ENCODE measurements at regions not wholly inside any gene's neighbourhood (a gene's known extent, or its start where the extent isn't known, plus 50 kb on each side); places are given as distances from the start of the nearest gene placed in this dataset.

GRCh38 chr2:157043786-157044185 lies 213.7 kb upstream of the GALNT5 start:
- no peak for TF ChIP-seq CTCF (IDR thresholded peaks at IDR 0.05)

GRCh38 chr2:157046396-157046795 lies 211.1 kb upstream of the GALNT5 start:
- Histone ChIP-seq H3K4me3 (no peak overlapping the region), H3K36me3 (ENCODE audit: insufficient read depth in 1 of 2, low read depth in 1 of 2) (no peaks in the 10 kb centered on the region), H3K9me3 (no peaks in the 10 kb centered on the region), H3K27ac (no peak overlapping the region), H3K27me3 (ENCODE audit: insufficient read depth in 3 of 3, low read length in 2 of 3) (no peaks in the 10 kb centered on the region), H3K4me1 (no peaks in the 10 kb centered on the region)
- ATAC-seq (no peak), DNase-seq (no peak)
- WGBS, 3 donors = 93 to 95% (median 94%) methylated on average over 1 of the region's 1 CpG
- TF ChIP-seq CTCF (IDR thresholded peaks at IDR 0.05) = no peak
- intact Hi-C loops (cut with DNase I) = no loop called here

More at GRCh38 chr2:157043786-157044185, 213.7 kb upstream of the GALNT5 start:
- no peak for ATAC-seq
- Histone ChIP-seq H3K36me3 (ENCODE audit: insufficient read depth in 1 of 2, low read depth in 1 of 2) (no peaks in the 10 kb centered on the region), H3K27ac (no peak overlapping the region), H3K27me3 (ENCODE audit: insufficient read depth in 3 of 3, low read length in 2 of 3) (no peaks in the 10 kb centered on the region), H3K4me1 (no peaks in the 10 kb centered on the region), H3K9me3 (no peaks in the 10 kb centered on the region), H3K4me3 (no peak overlapping the region)
- intact Hi-C loops (cut with DNase I) = no loop called here
- 17 to 29% (median 23%) methylated on average over 1 of the region's 1 CpG for WGBS, 3 donors
- no peak for DNase-seq

GRCh38 chr2:157052685-157053224 lies 204.8 kb upstream of the GALNT5 start:
- TF ChIP-seq CTCF (IDR thresholded peaks at IDR 0.05) = no peak
- no peak overlapping the region for H3K4me3 ChIP-seq
- no peaks in the 10 kb centered on the region for H3K27me3 ChIP-seq (ENCODE audit: insufficient read depth in 3 of 3, low read length in 2 of 3)
- ATAC-seq (peak in 1 of 4 donors; percentile 23), DNase-seq (no peak)
- 69 to 80% (median 77%) methylated on average over 5 of the region's 5 CpGs for WGBS, 3 donors
- intact Hi-C loops (cut with DNase I) = no loop called here
- H3K27ac ChIP-seq = no peak overlapping the region
- H3K4me1 ChIP-seq = no peaks in the 10 kb centered on the region
- H3K9me3 ChIP-seq = no peaks in the 10 kb centered on the region
- H3K36me3 ChIP-seq (ENCODE audit: insufficient read depth in 1 of 2, low read depth in 1 of 2) = no peaks in the 10 kb centered on the region

- no peaks in the 10 kb centered on the region for H3K36me3 ChIP-seq (ENCODE audit: insufficient read depth in 1 of 2, low read depth in 1 of 2)
- H3K27me3 ChIP-seq (ENCODE audit: insufficient read depth in 3 of 3, low read length in 2 of 3) = no peaks in the 10 kb centered on the region
- ATAC-seq (no peak), DNase-seq (no peak)
- no peaks in the 10 kb centered on the region for H3K4me1 ChIP-seq
- WGBS, 3 donors = 72 to 89% (median 75%) methylated on average over 1 of the region's 1 CpG
- no peak for TF ChIP-seq CTCF (IDR thresholded peaks at IDR 0.05)
- no peaks in the 10 kb centered on the region for H3K9me3 ChIP-seq
- intact Hi-C loops (cut with DNase I) = no loop called here
- H3K4me3 ChIP-seq = no peak overlapping the region
- no peak overlapping the region for H3K27ac ChIP-seq
Measured at GRCh38 chr2:157053876-157054275, 203.6 kb upstream of the GALNT5 start.

- ATAC-seq (no peak), DNase-seq (no peak)
- Histone ChIP-seq H3K27ac (no peak overlapping the region), H3K36me3 (ENCODE audit: insufficient read depth in 1 of 2, low read depth in 1 of 2) (no peaks in the 10 kb centered on the region), H3K27me3 (ENCODE audit: insufficient read depth in 3 of 3, low read length in 2 of 3) (peaks cover 0 to 1% (median 0%) of the 10 kb centered on the region in 3 donors), H3K4me1 (no peaks in the 10 kb centered on the region), H3K4me3 (no peak overlapping the region), H3K9me3 (no peaks in the 10 kb centered on the region)
- 28 to 40% (median 32%) methylated on average over 2 of the region's 2 CpGs for WGBS, 3 donors
- intact Hi-C loops (cut with DNase I) = no loop called here
- peak; percentile 32 for TF ChIP-seq CTCF (IDR thresholded peaks at IDR 0.05)
Measured at GRCh38 chr2:157055660-157056199, 201.8 kb upstream of the GALNT5 start.
